ENCODE measurements at regions not wholly inside any gene's neighbourhood (a gene's known extent, or its start where the extent isn't known, plus 50 kb on each side); places are given as distances from the start of the nearest gene placed in this dataset.

- TF ChIP-seq TCF12 (IDR thresholded peaks at IDR 0.05; ENCODE audit: low read depth) (no peak), REST (IDR thresholded peaks at IDR 0.05; ENCODE audit: low read depth) (no peak), CEBPB (IDR thresholded peaks at IDR 0.05) (no peak), ZBTB7A (IDR thresholded peaks at IDR 0.05; ENCODE audit: low read depth) (no peak), EP300 (IDR thresholded peaks at IDR 0.05; ENCODE audit: borderline replicate concordance) (no peak), TAF1 (IDR thresholded peaks at IDR 0.05; ENCODE audit: low read depth) (no peak), FOXM1 (IDR thresholded peaks at IDR 0.05; ENCODE audit: borderline replicate concordance, low read depth) (no peak), NFIC (IDR thresholded peaks at IDR 0.05) (no peak), YY1 (IDR thresholded peaks at IDR 0.05; ENCODE audit: low read depth) (no peak), MAX (IDR thresholded peaks at IDR 0.05) (no peak), USF1 (IDR thresholded peaks at IDR 0.05) (no peak), EGR1 (IDR thresholded peaks at IDR 0.05) (no peak)
Measured at GRCh38 chr4:26207631-26208030, 113.2 kb upstream of the RBPJ start.

DNA sequence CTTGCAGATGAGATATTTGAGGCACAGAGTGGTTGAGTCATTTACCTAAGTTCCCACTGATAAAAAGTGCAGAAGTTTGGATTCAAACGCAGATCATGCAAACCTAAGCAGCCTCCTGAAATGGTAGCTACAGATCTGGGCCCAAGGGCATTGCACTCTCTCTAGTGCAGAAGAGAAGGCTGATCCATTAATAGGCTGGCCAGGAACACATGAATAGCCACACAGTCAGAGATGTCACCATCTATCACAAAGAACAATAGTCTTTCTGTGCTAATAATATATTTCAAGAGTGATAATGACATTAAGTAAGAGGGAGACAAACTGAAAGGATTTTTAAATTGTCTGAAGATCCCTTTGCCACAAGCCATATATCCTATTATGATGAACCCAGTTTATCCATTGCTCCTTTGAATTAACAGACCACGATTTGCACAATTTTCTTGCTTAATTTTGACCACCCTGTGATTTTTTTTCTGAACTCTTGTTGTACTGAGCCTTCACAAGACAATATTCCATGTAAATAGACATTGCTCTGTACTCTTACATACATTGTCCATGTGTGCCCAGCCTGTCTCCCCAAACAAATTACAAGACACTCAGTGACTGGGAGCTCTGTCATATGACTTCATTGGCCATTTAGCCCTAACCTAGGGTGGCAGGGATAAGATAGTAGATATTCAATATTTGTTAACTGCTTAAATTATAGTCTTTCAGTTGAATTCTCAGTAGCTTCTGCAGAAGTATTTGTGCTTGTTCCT lies 112.4 kb upstream of the RBPJ start:
- TF ChIP-seq FOXM1 (IDR thresholded peaks at IDR 0.05; ENCODE audit: borderline replicate concordance, low read depth) (no peak), RAD21 (IDR thresholded peaks at IDR 0.05; ENCODE audit: low read depth) (no peak), ZBTB7A (IDR thresholded peaks at IDR 0.05; ENCODE audit: low read depth) (no peak), MAX (IDR thresholded peaks at IDR 0.05) (no peak), YY1 (IDR thresholded peaks at IDR 0.05; ENCODE audit: low read depth) (no peak), EP300 (IDR thresholded peaks at IDR 0.05; ENCODE audit: borderline replicate concordance) (no peak)

- no peak for TF ChIP-seq CREB1 (IDR thresholded peaks at IDR 0.05; ENCODE audit: low read depth)
- no peak for TF ChIP-seq FOXM1 (IDR thresholded peaks at IDR 0.05; ENCODE audit: borderline replicate concordance, low read depth)
- TF ChIP-seq NFIC (IDR thresholded peaks at IDR 0.05): no peak
Measured at GRCh38 chr4:26212528-26212927, 108.3 kb upstream of the RBPJ start.

- no peak for TF ChIP-seq CREB1 (IDR thresholded peaks at IDR 0.05; ENCODE audit: low read depth)
- no peak for TF ChIP-seq USF1 (IDR thresholded peaks at IDR 0.05)
- no peak for TF ChIP-seq NFIC (IDR thresholded peaks at IDR 0.05)
- TF ChIP-seq FOXM1 (IDR thresholded peaks at IDR 0.05; ENCODE audit: borderline replicate concordance, low read depth): no peak
- TF ChIP-seq TEAD4 (IDR thresholded peaks at IDR 0.05): no peak
- TF ChIP-seq EP300 (IDR thresholded peaks at IDR 0.05; ENCODE audit: borderline replicate concordance): no peak
- TF ChIP-seq RAD21 (IDR thresholded peaks at IDR 0.05; ENCODE audit: low read depth): no peak
- no peak for TF ChIP-seq REST (IDR thresholded peaks at IDR 0.05; ENCODE audit: low read depth)
- TF ChIP-seq YY1 (IDR thresholded peaks at IDR 0.05; ENCODE audit: low read depth): no peak
- no peak for TF ChIP-seq TCF12 (IDR thresholded peaks at IDR 0.05; ENCODE audit: low read depth)
- no peak for TF ChIP-seq ZBTB7A (IDR thresholded peaks at IDR 0.05; ENCODE audit: low read depth)
Measured at GRCh38 chr4:26213317-26213716, 107.5 kb upstream of the RBPJ start.

GRCh38 chr4:26214994-26215393 lies 105.8 kb upstream of the RBPJ start:
- TF ChIP-seq CREB1 (IDR thresholded peaks at IDR 0.05; ENCODE audit: low read depth) (no peak), EGR1 (IDR thresholded peaks at IDR 0.05) (no peak), ZBTB7A (IDR thresholded peaks at IDR 0.05; ENCODE audit: low read depth) (no peak), TEAD4 (IDR thresholded peaks at IDR 0.05) (no peak), TCF12 (IDR thresholded peaks at IDR 0.05; ENCODE audit: low read depth) (no peak), REST (IDR thresholded peaks at IDR 0.05; ENCODE audit: low read depth) (no peak), RAD21 (IDR thresholded peaks at IDR 0.05; ENCODE audit: low read depth) (no peak), YY1 (IDR thresholded peaks at IDR 0.05; ENCODE audit: low read depth) (no peak), TAF1 (IDR thresholded peaks at IDR 0.05; ENCODE audit: low read depth) (no peak), NFIC (IDR thresholded peaks at IDR 0.05) (no peak), CEBPB (IDR thresholded peaks at IDR 0.05) (no peak), MAX (IDR thresholded peaks at IDR 0.05) (no peak), USF1 (IDR thresholded peaks at IDR 0.05) (no peak)
